ENCODE measurements at regions not wholly inside any gene's neighbourhood (a gene's known extent, or its start where the extent isn't known, plus 50 kb on each side); places are given as distances from the start of the nearest gene placed in this dataset.
"Not testable (repeated sequence)": the region's sequence is repeated elsewhere in the genome, so short reads cannot be mapped to it uniquely, and the experiment has no call there.

DNA sequence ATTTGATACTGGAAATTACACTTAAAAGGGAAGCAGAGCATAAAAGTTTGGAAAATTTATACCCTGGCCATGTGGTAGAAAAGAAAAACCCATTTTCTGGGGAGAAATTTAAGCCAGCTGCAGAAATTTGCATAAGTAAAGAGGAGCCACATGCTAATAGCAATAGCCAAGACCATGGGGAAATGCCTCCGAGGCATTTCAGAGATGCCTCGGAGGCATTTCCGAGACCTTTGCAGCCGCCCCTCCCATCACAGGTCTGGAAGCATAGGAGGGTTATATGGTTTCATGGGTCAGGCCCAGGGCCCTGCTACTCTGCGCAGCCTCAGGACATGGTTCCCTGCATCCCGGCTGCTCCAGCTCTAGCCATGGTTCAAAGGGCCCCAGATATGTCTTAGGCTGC is 49.9 kb upstream of the NBPF11 start:
- DNase-seq (ENCODE audit: low read depth in 2 of 2) = not testable (repeated sequence)

Data from stimulated activated CD8-positive, alpha-beta memory T cell treated with anti-CD3 and anti-CD28 coated beads, Interleukin-7, amount 100 ng/mL, for 4 hours (primary cell).